HFFc6 (cell line): ENCODE measurements at regions not wholly inside any gene's neighbourhood (a gene's known extent, or its start where the extent isn't known, plus 50 kb on each side); places are given as distances from the start of the nearest gene placed in this dataset.

Experiments
- DNase-seq: peaks from one replicate; pipeline ENCODE4 v3.0.0-alpha.2; 2018
- H3K27ac Mint-ChIP-seq: 2 replicates; pipeline ENCODE4 v1.8.0; 2020; ENCODE audit warnings: mild to moderate bottlenecking, mixed read lengths
- H3K27me3 Mint-ChIP-seq: 2 replicates; pipeline ENCODE4 v1.8.0; 2021; ENCODE audit warnings: mild to moderate bottlenecking, moderate library complexity, mixed read lengths; ENCODE audit not compliant: insufficient read depth
- H3K36me3 Mint-ChIP-seq: 2 replicates; pipeline ENCODE4 v1.8.0; 2021; ENCODE audit warnings: low read depth, mixed read lengths
- H3K4me1 Mint-ChIP-seq: 2 replicates; pipeline ENCODE4 v1.8.0; 2020; ENCODE audit warnings: low read depth, mixed read lengths
- H3K4me3 Mint-ChIP-seq: 2 replicates; pipeline ENCODE4 v1.8.0; 2020; ENCODE audit warnings: mild to moderate bottlenecking, moderate library complexity, mixed read lengths
- H3K9me3 Mint-ChIP-seq: 2 replicates; pipeline ENCODE4 v1.8.0; 2020; ENCODE audit warnings: mild to moderate bottlenecking, mixed read lengths
- CTCF ChIP-seq: fragments of 200-600 bp; sonication (generic); IDR thresholded peaks from 2 replicates; pipeline ENCODE4 v1.5.0; 2021; ENCODE audit warnings: antibody characterized with exemption, mild to moderate bottlenecking

DNA sequence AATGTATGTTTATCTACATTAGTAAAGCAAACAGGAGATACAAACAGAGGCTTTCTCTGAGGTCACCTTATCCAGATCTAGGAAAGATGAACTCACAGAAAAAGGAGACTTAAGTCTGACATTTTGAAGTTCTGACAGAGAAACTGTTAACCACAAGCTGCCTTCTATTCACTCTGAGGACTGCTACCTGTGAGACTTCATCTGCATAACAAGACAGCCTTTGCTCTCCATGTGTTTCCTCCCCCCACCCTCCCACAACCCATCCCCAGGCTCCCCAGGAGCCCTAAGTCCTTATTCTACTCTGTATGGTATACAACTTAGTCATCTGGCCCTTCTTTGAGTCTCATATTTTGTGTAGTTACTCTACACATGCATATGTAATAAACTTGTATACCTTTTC is 699.0 kb downstream of the FGF9 start:
- H3K9me3 Mint-ChIP-seq: peaks cover 61% of the 10 kb centered on the region
- no peaks in the 10 kb centered on the region for H3K4me1 Mint-ChIP-seq
- no peaks in the 10 kb centered on the region; the same call in 1 of the 2 replicates for H3K36me3 Mint-ChIP-seq
- no peak for DNase-seq
- TF ChIP-seq CTCF: no peak
- H3K27me3 Mint-ChIP-seq: no peaks in the 10 kb centered on the region
- H3K4me3 Mint-ChIP-seq: no peak overlapping the region
- no peak overlapping the region for H3K27ac Mint-ChIP-seq

GRCh38 chr13:22372261-22372660 is 701.4 kb downstream of the FGF9 start:
- H3K9me3 Mint-ChIP-seq: peaks cover 60% of the 10 kb centered on the region
- no peak overlapping the region for H3K4me3 Mint-ChIP-seq
- H3K27ac Mint-ChIP-seq: no peak overlapping the region
- H3K27me3 Mint-ChIP-seq: no peaks in the 10 kb centered on the region
- H3K4me1 Mint-ChIP-seq: no peaks in the 10 kb centered on the region
- no peaks in the 10 kb centered on the region; the same call in 1 of the 2 replicates for H3K36me3 Mint-ChIP-seq
- no peak for DNase-seq
- no peak for TF ChIP-seq CTCF

GRCh38 chr13:22375151-22375550 is 704.3 kb downstream of the FGF9 start:
- Mint-ChIP-seq H3K9me3 (peaks cover 57% of the 10 kb centered on the region), H3K4me1 (no peaks in the 10 kb centered on the region), H3K27ac (no peak overlapping the region), H3K36me3 (no peaks in the 10 kb centered on the region; the same call in 1 of the 2 replicates), H3K27me3 (no peaks in the 10 kb centered on the region), H3K4me3 (no peak overlapping the region)
- no peak for TF ChIP-seq CTCF
- no peak for DNase-seq

DNA sequence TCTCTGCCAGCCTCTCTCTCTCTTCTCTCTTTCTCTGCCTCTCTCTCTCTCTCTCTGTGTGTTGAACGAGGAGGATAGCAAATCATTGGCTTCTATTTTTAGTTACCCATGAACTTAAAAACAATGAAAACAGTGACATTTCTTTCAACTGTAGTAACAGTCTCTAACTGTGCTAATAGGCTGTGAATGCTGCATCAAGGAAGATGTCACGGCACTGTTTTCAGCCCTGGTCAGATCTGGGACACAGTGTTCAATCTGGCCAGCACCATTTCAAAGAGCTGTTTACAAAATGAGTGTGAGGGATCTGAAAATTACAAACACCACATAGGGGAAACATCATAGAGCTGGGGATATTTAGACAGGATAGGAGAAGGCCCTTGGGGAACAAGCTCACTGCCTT is 717.0 kb downstream of the FGF9 start:
- Mint-ChIP-seq H3K9me3 (peaks cover 48% of the 10 kb centered on the region), H3K4me3 (no peak overlapping the region), H3K27me3 (no peaks in the 10 kb centered on the region; the same call in 1 of the 2 replicates), H3K4me1 (no peaks in the 10 kb centered on the region), H3K27ac (no peak overlapping the region), H3K36me3 (0 out of 2 replicates have a peak, but pooled peaks cover 5% of the 10 kb centered on the region)
- DNase-seq: no peak
- no peak for TF ChIP-seq CTCF

GRCh38 chr13:22399801-22400420 is 729.0 kb downstream of the FGF9 start:
- Mint-ChIP-seq H3K27me3 (no peaks in the 10 kb centered on the region), H3K9me3 (peaks cover 35% of the 10 kb centered on the region), H3K27ac (no peak overlapping the region), H3K4me3 (no peak overlapping the region), H3K36me3 (no peaks in the 10 kb centered on the region), H3K4me1 (no peaks in the 10 kb centered on the region)
- no peak for TF ChIP-seq CTCF
- no peak for DNase-seq

GRCh38 chr13:22402682-22403081 is 731.8 kb downstream of the FGF9 start:
- Mint-ChIP-seq H3K4me1 (no peaks in the 10 kb centered on the region), H3K27me3 (no peaks in the 10 kb centered on the region), H3K27ac (no peak overlapping the region), H3K9me3 (peaks cover 32% of the 10 kb centered on the region), H3K4me3 (no peak overlapping the region), H3K36me3 (no peaks in the 10 kb centered on the region)
- no peak for DNase-seq
- TF ChIP-seq CTCF: no peak
